ENCODE measurements at regions not wholly inside any gene's neighbourhood (a gene's known extent, or its start where the extent isn't known, plus 50 kb on each side); places are given as distances from the start of the nearest gene placed in this dataset.

DNA sequence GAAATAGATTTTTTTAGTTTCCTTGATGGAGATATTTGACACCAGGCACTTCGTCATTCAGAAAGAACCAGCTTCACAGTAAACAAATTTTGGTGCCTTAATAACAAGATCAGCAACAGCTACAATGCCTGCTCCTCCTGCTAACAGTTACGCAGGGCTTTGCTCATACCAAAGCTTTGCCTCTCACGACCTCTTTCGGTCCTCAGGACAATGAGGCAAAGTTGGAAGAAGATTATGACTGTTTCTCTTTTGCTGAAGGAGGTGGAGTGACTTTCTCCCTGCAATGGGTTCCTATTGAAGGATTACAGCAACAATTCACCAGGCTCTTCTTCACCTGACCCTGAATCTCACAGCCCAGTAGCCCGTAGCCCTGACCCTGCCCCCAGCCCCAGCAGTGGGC lies 440.1 kb downstream of the PREX1 start (continued):
- TF ChIP-seq, protein P1, sequence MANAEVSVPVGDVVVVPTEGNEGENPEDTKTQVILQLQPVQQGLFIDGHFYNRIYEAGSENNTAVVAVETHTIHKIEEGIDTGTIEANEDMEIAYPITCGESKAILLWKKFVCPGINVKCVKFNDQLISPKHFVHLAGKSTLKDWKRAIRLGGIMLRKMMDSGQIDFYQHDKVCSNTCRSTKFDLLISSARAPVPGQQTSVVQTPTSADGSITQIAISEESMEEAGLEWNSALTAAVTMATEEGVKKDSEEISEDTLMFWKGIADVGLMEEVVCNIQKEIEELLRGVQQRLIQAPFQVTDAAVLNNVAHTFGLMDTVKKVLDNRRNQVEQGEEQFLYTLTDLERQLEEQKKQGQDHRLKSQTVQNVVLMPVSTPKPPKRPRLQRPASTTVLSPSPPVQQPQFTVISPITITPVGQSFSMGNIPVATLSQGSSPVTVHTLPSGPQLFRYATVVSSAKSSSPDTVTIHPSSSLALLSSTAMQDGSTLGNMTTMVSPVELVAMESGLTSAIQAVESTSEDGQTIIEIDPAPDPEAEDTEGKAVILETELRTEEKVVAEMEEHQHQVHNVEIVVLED (CRISPR knock-in tag; IDR thresholded peaks at IDR 0.05; ENCODE audit: borderline replicate concordance): no peak
- TF ChIP-seq PLRG1 (conservative IDR thresholded peaks at IDR 0.05): no peak
- peak; percentile 5; the same call in 1 of the 2 replicates for TF ChIP-seq SMC3 (IDR thresholded peaks at IDR 0.05; ENCODE audit: low read length)
- TF ChIP-seq ZSCAN30 (CRISPR knock-in tag; IDR thresholded peaks at IDR 0.05): no peak

DNA sequence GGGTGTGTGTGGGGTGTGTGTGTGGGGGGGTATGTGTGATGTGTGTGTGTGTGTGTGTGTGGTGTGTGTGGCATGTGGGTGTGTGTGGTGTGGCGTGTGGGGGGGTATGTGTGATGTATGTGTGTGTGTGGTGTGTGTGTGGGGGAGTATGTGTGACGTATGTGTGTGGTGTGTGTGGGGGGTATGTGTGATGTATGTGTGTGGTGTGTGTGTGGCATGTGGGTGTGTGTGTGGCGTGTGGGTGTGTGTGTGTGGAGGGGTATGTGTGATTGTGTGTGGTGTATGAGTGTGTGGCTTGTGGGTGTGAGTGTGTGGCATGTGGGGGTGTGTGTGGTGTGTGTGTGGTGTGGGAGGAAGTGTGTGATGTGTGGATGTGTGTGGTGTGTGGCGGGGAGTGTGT lies 442.3 kb downstream of the PREX1 start:
- ATAC-seq: no peak
- H3K4me3 ChIP-seq (replicated peaks in 1 of 3; ENCODE audit: insufficient read depth in 1 of 3, low read depth in 2 of 3, low read length in 3 of 3): no peak overlapping the region
- CTCF ChIA-PET (ENCODE audit: low intra/inter-chr PET ratio, low total read pairs): no interaction called here
- no peak overlapping the region for H3K9ac ChIP-seq (ENCODE audit: insufficient read depth, low read depth, low read length)
- H3K79me2 ChIP-seq (ENCODE audit: insufficient read depth, low read length): no peaks in the 10 kb centered on the region
- peaks cover 0 to under 1% of the 10 kb centered on the region in 2 experiments; a peak in 1 of 5 replicates for H3K27me3 ChIP-seq (ENCODE audit: control insufficient read depth in 1 of 2, insufficient read depth in 2 of 2, low read length in 2 of 2)
- H3K4me1 ChIP-seq (ENCODE audit: insufficient read depth, low read length): peaks cover 56% of the 10 kb centered on the region
- H3K36me3 ChIP-seq (replicated peaks in 1 of 2; ENCODE audit: control insufficient read depth in 1 of 2, insufficient read depth in 2 of 2, low read length in 2 of 2): no peaks in the 10 kb centered on the region
- POLR2A ChIA-PET: no interaction called here
- in situ Hi-C loops (cut with HindIII; ENCODE audit: extremely low pct_ligation_motif_present, low pct_unique_long_range_greater_than_20kb): no loop called here
- no peaks in the 10 kb centered on the region for H3K9me3 ChIP-seq (ENCODE audit: low read length)
- no peak for FAIRE-seq
- H3K27ac ChIP-seq (ENCODE audit: extremely low read length, insufficient read depth, low read length): no peak overlapping the region
- 81% methylated on average over 4 of the region's 4 CpGs for WGBS (ENCODE audit: low lambda C conversion rate)
- H3K4me2 ChIP-seq (ENCODE audit: low read depth, low read length): no peak overlapping the region
- no TSS peak for BruUV-seq (replicated peaks)
- TF ChIP-seq, protein P2, sequence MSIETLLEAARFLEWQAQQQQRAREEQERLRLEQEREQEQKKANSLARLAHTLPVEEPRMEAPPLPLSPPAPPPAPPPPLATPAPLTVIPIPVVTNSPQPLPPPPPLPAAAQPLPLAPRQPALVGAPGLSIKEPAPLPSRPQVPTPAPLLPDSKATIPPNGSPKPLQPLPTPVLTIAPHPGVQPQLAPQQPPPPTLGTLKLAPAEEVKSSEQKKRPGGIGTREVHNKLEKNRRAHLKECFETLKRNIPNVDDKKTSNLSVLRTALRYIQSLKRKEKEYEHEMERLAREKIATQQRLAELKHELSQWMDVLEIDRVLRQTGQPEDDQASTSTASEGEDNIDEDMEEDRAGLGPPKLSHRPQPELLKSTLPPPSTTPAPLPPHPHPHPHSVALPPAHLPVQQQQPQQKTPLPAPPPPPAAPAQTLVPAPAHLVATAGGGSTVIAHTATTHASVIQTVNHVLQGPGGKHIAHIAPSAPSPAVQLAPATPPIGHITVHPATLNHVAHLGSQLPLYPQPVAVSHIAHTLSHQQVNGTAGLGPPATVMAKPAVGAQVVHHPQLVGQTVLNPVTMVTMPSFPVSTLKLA (IDR thresholded peaks at IDR 0.05): peak; percentile 13; the same call in 1 of the 2 replicates
- no peak for TF ChIP-seq PHF8 (CRISPR knock-in tag; IDR thresholded peaks at IDR 0.05)
- peak; percentile 34; the same call in 1 of the 2 replicates for TF ChIP-seq ZNF749 (CRISPR knock-in tag; IDR thresholded peaks at IDR 0.05; ENCODE audit: borderline replicate concordance)
- TF ChIP-seq, protein P3, sequence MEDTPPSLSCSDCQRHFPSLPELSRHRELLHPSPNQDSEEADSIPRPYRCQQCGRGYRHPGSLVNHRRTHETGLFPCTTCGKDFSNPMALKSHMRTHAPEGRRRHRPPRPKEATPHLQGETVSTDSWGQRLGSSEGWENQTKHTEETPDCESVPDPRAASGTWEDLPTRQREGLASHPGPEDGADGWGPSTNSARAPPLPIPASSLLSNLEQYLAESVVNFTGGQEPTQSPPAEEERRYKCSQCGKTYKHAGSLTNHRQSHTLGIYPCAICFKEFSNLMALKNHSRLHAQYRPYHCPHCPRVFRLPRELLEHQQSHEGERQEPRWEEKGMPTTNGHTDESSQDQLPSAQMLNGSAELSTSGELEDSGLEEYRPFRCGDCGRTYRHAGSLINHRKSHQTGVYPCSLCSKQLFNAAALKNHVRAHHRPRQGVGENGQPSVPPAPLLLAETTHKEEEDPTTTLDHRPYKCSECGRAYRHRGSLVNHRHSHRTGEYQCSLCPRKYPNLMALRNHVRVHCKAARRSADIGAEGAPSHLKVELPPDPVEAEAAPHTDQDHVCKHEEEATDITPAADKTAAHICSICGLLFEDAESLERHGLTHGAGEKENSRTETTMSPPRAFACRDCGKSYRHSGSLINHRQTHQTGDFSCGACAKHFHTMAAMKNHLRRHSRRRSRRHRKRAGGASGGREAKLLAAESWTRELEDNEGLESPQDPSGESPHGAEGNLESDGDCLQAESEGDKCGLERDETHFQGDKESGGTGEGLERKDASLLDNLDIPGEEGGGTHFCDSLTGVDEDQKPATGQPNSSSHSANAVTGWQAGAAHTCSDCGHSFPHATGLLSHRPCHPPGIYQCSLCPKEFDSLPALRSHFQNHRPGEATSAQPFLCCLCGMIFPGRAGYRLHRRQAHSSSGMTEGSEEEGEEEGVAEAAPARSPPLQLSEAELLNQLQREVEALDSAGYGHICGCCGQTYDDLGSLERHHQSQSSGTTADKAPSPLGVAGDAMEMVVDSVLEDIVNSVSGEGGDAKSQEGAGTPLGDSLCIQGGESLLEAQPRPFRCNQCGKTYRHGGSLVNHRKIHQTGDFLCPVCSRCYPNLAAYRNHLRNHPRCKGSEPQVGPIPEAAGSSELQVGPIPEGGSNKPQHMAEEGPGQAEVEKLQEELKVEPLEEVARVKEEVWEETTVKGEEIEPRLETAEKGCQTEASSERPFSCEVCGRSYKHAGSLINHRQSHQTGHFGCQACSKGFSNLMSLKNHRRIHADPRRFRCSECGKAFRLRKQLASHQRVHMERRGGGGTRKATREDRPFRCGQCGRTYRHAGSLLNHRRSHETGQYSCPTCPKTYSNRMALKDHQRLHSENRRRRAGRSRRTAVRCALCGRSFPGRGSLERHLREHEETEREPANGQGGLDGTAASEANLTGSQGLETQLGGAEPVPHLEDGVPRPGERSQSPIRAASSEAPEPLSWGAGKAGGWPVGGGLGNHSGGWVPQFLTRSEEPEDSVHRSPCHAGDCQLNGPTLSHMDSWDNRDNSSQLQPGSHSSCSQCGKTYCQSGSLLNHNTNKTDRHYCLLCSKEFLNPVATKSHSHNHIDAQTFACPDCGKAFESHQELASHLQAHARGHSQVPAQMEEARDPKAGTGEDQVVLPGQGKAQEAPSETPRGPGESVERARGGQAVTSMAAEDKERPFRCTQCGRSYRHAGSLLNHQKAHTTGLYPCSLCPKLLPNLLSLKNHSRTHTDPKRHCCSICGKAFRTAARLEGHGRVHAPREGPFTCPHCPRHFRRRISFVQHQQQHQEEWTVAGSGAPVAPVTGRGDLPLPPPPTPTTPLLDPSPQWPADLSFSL (CRISPR knock-in tag; IDR thresholded peaks at IDR 0.05): peak; percentile 81
- no peak for TF ChIP-seq KLF16 (CRISPR knock-in tag; IDR thresholded peaks at IDR 0.05)
- 0 out of 2 replicates have a peak, but pooled peaks have one; percentile 27 for TF ChIP-seq ZSCAN21 (CRISPR knock-in tag; IDR thresholded peaks at IDR 0.05; ENCODE audit: borderline replicate concordance)
- peak; percentile 76 for TF ChIP-seq HNRNPL (IDR thresholded peaks at IDR 0.05; ENCODE audit: low read depth, low read length)
- intact Hi-C loops (cut with micrococcal nuclease; ENCODE audit: unreplicated experiment): no loop called here
- no peak for DNase-seq (ENCODE audit: low spot score)
- no peaks in the 10 kb centered on the region for H4K20me1 ChIP-seq (ENCODE audit: insufficient read depth, low read length)
- H2AFZ ChIP-seq (ENCODE audit: low read length): no peak overlapping the region
